Stimulated activated CD4-positive, alpha-beta T cell treated with anti-CD3 and anti-CD28 coated beads, Interleukin-12 subunit alpha, Interleukin-12 subunit beta, amount 100 ng/mL, for 24 hours (primary cell): ENCODE measurements at regions not wholly inside any gene's neighbourhood (a gene's known extent, or its start where the extent isn't known, plus 50 kb on each side); places are given as distances from the start of the nearest gene placed in this dataset.
"Not testable (repeated sequence)": the region's sequence is repeated elsewhere in the genome, so short reads cannot be mapped to it uniquely, and the experiment has no call there.

Source experiments
- DNase-seq, 2 experiments: peaks; one replicate each; pipeline ENCODE4 v3.0.0-alpha.2; 2020; ENCODE audit warnings: low read depth in 2 of 2

- no peak for DNase-seq
Measured at GRCh38 chr3:87719060-87719459, 339.7 kb downstream of the CGGBP1 start.

DNA sequence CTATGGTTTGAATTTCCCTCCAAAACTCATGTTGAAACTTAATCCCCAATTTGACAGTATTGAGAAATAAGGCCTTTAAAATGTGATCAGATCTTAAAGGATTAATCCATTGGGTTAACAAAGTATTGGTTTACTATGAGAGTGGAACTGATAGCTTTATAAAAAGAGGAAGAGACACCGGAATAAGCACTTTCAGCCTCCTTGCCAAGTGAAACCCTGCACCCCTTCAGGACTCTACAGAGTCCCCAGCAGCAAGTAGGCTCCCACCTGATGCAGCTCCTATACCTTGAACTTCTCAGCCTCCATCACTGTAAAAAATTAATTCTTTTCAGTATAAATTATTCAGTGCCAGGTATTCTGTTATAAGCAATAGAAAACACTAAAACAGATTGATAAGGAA is 348.3 kb downstream of the CGGBP1 start:
- DNase-seq, result no peak

GRCh38 chr3:87710028-87710427 is 348.8 kb downstream of the CGGBP1 start:
- no peak for DNase-seq

GRCh38 chr3:87706176-87706575 is 352.6 kb downstream of the CGGBP1 start:
- DNase-seq, result no peak

DNA sequence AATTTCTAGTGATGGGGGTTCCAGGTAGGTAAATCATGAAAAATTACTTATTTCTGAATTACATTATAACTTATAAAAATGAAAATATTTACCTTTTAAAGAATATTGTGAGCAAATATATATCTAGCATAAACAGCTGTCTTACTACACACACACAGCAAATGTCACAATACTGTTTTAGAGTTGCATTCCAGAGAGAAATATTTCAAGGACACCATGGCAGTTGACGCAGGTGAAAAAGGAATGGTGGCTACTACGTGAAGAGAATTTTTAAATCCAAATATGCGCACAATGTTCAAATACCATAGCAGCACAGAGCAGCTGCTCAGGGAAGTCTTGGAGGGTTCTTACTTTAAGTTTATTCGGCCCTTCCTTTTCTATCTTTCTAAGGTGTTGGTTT is 356.2 kb downstream of the CGGBP1 start:
- DNase-seq, result no peak

DNA sequence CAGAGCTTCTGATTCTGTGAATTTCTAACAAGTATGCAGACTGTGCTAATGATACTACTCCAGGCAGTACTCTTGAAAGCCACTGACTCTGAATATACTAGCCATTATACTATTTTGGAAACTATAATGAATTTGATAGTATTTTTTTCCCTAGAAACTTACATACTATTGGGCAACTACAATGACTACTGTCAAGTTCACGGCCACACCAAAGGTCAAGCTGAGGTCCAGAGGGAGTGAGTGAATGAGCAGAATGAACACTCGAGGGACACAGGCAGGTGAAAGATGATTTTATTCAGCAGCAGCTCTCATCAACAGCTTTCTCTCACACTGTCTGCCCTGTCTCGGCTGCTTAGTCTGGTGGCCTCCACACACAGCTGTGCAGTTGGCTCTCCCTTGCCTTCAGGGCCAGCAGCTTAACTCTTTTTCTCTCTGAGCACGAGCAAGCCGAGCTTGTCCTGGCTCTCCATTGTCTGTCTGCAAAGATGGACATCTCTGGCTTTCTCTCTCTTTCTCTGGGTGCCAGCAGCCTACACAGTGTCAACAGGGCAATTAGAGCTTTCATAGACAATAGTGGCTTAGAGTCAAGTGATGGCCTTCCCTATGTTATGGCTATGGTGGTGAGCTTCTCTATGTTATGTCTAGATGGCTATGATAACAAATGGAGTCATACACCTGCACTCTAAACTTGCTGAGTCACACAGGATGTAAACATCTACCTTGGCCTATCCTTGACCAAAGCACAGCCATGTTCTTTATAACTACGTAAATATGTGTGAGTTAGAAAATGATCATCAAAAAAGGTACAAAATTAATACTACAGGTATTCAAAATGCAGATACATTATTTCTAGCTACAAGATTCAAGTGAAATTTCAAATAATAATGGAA is 362.4 kb downstream of the CGGBP1 start:
- DNase-seq, result no peak

- DNase-seq, result no peak
Measured at GRCh38 chr3:87694678-87695077, 364.1 kb downstream of the CGGBP1 start.

DNA sequence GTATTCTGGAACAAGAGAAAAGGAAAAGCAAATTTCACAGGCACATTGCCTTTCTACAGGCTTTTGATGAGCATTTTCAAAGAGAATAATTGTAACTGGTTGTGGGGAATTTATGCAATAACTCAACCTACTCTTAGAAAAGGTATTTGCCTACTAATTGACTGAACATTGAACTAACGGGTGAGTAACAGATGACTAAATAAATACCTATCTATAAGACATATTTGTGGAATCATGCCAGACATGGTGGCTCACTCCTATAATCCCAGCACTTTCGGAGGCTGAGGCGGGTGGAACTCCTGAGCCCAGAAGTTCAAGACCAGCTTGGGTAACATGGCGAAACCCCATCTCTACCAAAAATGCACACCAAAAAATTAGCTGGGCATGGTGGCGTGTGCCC is 367.7 kb downstream of the CGGBP1 start:
- DNase-seq, result no peak

GRCh38 chr3:87678984-87679660 is 379.7 kb downstream of the CGGBP1 start:
- not testable (repeated sequence) for DNase-seq

DNA sequence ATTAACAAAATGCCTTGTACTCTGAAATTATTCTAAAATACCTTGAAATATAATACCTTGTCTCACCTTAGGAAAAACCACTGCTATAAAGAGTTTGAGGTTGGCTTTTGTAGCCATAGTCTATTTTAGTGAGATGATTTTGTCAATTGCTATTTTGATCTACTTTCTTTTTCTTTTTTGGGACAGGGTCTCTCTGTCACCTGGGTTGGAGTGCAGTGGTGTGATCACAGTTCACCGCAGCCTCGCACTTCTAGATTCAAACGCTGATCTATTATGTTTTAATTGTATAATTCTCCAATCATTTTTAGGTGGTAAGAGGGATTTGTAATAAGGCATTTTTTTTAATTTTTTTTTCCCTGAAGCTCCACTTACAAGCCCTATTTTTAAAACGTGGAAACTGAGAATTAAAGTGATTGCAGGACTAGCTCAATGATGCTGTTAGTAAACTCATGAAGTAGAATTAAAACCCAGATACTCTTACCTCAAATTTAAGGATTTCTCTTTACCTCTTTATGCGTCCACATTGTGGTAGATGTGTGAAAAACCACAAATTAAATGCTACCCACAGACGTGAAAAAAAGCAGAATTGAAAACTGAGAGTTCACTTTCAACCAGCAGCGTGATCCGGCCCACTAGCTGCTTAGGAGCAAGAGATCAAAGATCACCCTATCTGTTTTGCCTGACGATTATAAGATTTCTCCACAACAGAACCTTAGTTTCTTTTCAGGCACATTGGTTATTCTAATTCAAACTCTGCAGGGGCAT is 384.2 kb downstream of the CGGBP1 start:
- DNase-seq, result no peak

DNA sequence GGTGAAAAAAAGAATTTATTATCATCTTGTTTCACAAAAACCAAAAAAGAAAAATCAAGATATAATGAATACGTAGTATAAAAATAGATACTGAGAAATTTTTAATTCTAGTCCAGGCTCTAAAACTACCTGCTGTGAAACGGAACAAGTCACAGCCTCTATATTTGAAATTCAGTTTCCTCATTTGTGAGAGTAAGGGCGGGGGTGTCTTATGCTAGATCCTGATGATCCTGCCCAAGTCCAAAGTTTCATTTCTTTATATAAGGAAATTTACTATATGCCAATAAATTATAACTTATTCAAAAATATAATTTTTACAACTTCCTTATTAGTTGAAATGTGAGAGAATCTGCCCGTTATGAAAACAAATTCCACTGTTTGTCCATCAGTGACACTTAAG is 385.7 kb downstream of the CGGBP1 start:
- DNase-seq, result no peak

- no peak for DNase-seq
Measured at GRCh38 chr3:87654184-87654583, 377.8 kb upstream of the POU1F1 start.

GRCh38 chr3:87653138-87653537 is 376.8 kb upstream of the POU1F1 start:
- DNase-seq, result not testable (repeated sequence)

DNA sequence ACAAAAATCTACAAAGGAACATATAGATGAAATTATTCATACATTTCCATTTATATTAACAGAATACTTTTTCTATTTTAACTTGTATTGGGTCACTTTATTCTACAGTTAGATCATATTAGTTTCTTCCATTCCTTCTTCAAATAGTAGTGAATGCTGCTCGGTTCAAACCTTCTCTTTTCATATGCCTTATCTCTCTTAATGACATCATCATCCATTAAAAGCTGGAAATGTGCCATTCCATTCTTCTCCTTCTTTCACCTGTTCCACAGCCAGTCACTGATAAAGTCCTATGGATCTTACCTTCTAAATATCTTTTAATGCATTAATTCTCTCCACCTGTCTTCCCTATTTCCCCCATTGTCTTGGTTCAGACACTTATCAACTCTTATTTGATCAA is 358.0 kb upstream of the POU1F1 start:
- no peak for DNase-seq

GRCh38 chr3:87627316-87627715 is 350.9 kb upstream of the POU1F1 start:
- DNase-seq, result no peak

GRCh38 chr3:87626546-87626945 is 350.2 kb upstream of the POU1F1 start:
- DNase-seq, result no peak

GRCh38 chr3:87625876-87626275 is 349.5 kb upstream of the POU1F1 start:
- DNase-seq, result no peak

DNA sequence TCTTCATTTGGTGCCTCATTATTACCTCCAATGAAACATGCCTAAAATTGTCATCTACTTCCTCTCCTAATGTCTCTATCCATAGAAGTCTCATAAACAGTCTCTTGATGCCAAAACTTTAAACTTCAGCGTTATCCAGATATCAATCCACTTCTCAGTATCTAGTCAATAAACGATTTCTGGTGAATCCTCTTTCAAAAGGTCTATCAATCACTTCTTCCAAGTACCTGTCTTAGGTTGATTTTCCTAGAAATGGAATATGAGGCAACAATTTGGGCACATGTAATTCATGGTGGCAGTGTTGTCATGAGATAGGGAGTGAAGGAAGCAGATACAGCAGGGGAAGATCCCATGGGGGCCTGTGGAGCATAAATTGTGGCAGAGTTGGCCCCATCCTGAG is 348.5 kb upstream of the POU1F1 start:
- DNase-seq, result no peak

- DNase-seq, result no peak
Measured at GRCh38 chr3:87621667-87622066, 345.3 kb upstream of the POU1F1 start.

GRCh38 chr3:87615506-87615905 is 339.1 kb upstream of the POU1F1 start:
- no peak for DNase-seq

DNA sequence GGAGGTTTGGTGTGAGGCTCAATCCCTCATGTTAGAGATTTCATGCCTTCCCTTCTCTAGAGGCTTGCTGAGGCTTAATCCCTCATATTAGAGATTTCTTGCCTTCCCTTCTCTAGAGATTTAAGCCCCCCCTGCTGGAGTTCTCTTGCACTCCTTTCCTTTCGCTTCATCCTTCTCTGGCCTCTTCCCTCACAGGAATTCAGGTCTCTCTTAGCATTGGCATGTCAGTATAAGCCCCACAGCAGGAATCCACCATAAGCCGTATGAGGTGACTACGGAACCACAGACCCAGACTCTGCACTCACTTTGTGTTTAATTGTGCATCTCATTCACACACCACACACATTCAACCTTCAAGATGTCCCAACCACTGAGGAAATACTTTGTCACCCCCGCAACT is 338.6 kb upstream of the POU1F1 start:
- no peak for DNase-seq

- no peak for DNase-seq
Measured at GRCh38 chr3:87607234-87607633, 330.9 kb upstream of the POU1F1 start.

DNA sequence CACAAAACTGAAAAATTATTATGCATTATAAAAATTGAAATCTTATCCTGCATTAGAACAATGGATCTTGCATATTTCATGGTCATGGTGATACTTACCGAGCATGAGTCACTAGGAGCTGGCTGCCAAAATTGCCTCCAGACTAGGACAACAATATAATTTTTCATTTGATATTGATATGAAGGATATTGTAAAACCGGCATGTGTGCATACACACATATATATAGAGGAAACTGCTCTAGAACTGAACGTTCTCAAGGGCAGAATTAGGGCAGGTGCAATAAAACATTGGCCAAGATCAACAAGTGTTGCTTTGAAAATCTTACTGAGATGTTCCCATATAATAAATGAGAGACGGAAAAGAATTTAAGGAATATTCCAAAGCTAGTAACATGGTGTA is 319.4 kb upstream of the POU1F1 start:
- no peak for DNase-seq
